SK-N-SH (cell line): ENCODE measurements at regions not wholly inside any gene's neighbourhood (a gene's known extent, or its start where the extent isn't known, plus 50 kb on each side); places are given as distances from the start of the nearest gene placed in this dataset.

Source experiments
- CTCF ChIA-PET: fragments of 300-600, 350-600 bp; formaldehyde crosslinking; extraction: SDS; loops from one replicate; lab custom pipeline; 2021; lab: Yijun Ruan, JAX
- POLR2A ChIA-PET: fragments of 350-600 bp; sonication (Branson Sonifier 250); formaldehyde crosslinking; extraction: SDS; loops from one replicate; lab custom pipeline; 2020; ENCODE audit warnings: antibody characterized with exemption, inconsistent platforms; lab: Yijun Ruan, JAX
- DNase-seq: peaks from one replicate; pipeline ENCODE4 v3.0.0; 2012
- H2AFZ ChIP-seq: fragments of 200-600 bp; sonication (generic); 2 replicates; pipeline ENCODE4 v1.8.1; 2016; ENCODE audit warnings: antibody characterized with exemption, mild to moderate bottlenecking, low read depth
- H3F3A ChIP-seq: fragments of 200-600 bp; sonication (generic); replicated peaks from 2 replicates; pipeline ENCODE3; 2016; ENCODE audit warnings: antibody characterized with exemption, mild to moderate bottlenecking; ENCODE audit not compliant: insufficient read depth
- H3K27ac ChIP-seq, 2 experiments: fragments of 200-500 bp in 1 of 2; fragments of 200-600 bp in 1 of 2; sonication (Bioruptor generic) in 1 of 2; sonication (generic), shearing (Covaris generic) in 1 of 2; 2 replicates each; pipeline versions ENCODE4 v1.5.1 to v1.6.1; 2014 to 2016; ENCODE audit warnings: low read depth in 2 of 2, inconsistent platforms in 1 of 2, low read length in 1 of 2, mild to moderate bottlenecking in 1 of 2, mixed read lengths in 1 of 2
- H3K27me3 ChIP-seq: fragments of 200-600 bp; sonication (generic), shearing (Covaris generic); 2 replicates; pipeline ENCODE4 v1.6.1; 2016; ENCODE audit warnings: mixed run types; ENCODE audit not compliant: insufficient read depth
- H3K36me3 ChIP-seq, 2 experiments: fragments of 200-500 bp in 1 of 2; fragments of 200-600 bp in 1 of 2; sonication (Bioruptor generic) in 1 of 2; sonication (generic) in 1 of 2; replicated peaks in 1 of 2; 2 replicates each; pipeline versions ENCODE3 to v1.5.1; 2014 to 2016; ENCODE audit warnings: low read length in 1 of 2, mild to moderate bottlenecking in 1 of 2; ENCODE audit not compliant: insufficient read depth in 2 of 2, control insufficient read depth in 1 of 2
- H3K4me1 ChIP-seq, 2 experiments: fragments of 200-500 bp in 1 of 2; fragments of 200-600 bp in 1 of 2; sonication (Bioruptor generic) in 1 of 2; sonication (generic), shearing (Covaris generic) in 1 of 2; 2 replicates each; pipeline versions ENCODE4 v1.5.1 to v1.6.1; 2014 to 2016; ENCODE audit warnings: low read depth in 1 of 2, low read length in 1 of 2, mixed run types in 1 of 2; ENCODE audit not compliant: insufficient read depth in 2 of 2, control insufficient read depth in 1 of 2
- H3K4me2 ChIP-seq: fragments of 200-600 bp; sonication (generic), shearing (Covaris generic); 2 replicates; pipeline ENCODE4 v1.6.1; 2017; ENCODE audit warnings: mixed run types
- H3K4me3 ChIP-seq, 2 experiments: fragments of 200-500 bp in 1 of 2; fragments of 200-600 bp in 1 of 2; sonication (Bioruptor generic) in 1 of 2; sonication (generic), shearing (Covaris generic) in 1 of 2; 2 replicates each; pipeline versions ENCODE4 v1.5.1 to v1.8.1; 2014 to 2016; ENCODE audit warnings: low read depth in 2 of 2, inconsistent platforms in 1 of 2, low read length in 1 of 2, mild to moderate bottlenecking in 1 of 2, mixed read lengths in 1 of 2, moderate library complexity in 1 of 2
- H3K79me2 ChIP-seq: fragments of 200-600 bp; sonication (generic); 2 replicates; pipeline ENCODE4 v1.8.1; 2017; ENCODE audit warnings: mild to moderate bottlenecking; ENCODE audit not compliant: insufficient read depth
- H3K9ac ChIP-seq: fragments of 200-600 bp; sonication (generic); 2 replicates; pipeline ENCODE4 v1.6.1; 2017; ENCODE audit warnings: mixed run types
- H3K9me2 ChIP-seq: fragments of 200-600 bp; sonication (generic); 2 replicates; pipeline ENCODE4 v1.6.1; 2017; ENCODE audit warnings: mixed run types
- H3K9me3 ChIP-seq: fragments of 200-600 bp; sonication (generic); 2 replicates; pipeline ENCODE4 v1.6.1; 2017; ENCODE audit warnings: mixed run types, mild to moderate bottlenecking, moderate library complexity
- H4K20me1 ChIP-seq: fragments of 200-600 bp; sonication (generic); 2 replicates; pipeline ENCODE4 v1.6.1; 2017; ENCODE audit warnings: mild to moderate bottlenecking, mixed run types; ENCODE audit not compliant: insufficient read depth
- EP300 ChIP-seq, 2 experiments: IDR thresholded peaks; 2 replicates each; pipeline versions ENCODE4 v1.4.0 to v1.6.1; 2012; ENCODE audit warnings: borderline replicate concordance in 1 of 2, low read depth in 1 of 2, low read length in 1 of 2
- EZH2phosphoT487 ChIP-seq: fragments of 200-600 bp; sonication (generic); IDR thresholded peaks from 2 replicates; pipeline ENCODE4 v1.6.1; 2017; ENCODE audit warnings: low read depth, mixed run types, mild to moderate bottlenecking, antibody characterized with exemption, moderate library complexity, borderline replicate concordance
- FOSL2 ChIP-seq: IDR thresholded peaks from 2 replicates; pipeline ENCODE4 v1.4.0; 2012; ENCODE audit warnings: low read depth, mild to moderate bottlenecking, moderate library complexity, borderline replicate concordance
- JUND ChIP-seq: IDR thresholded peaks from 2 replicates; pipeline ENCODE4 v1.4.0; 2012
- MEF2A ChIP-seq: IDR thresholded peaks from 2 replicates; pipeline ENCODE4 v1.4.0; 2012; ENCODE audit warnings: low read depth, borderline replicate concordance
- MXI1 ChIP-seq: IDR thresholded peaks from 2 replicates; pipeline ENCODE4 v1.6.1; 2012; ENCODE audit warnings: mild to moderate bottlenecking, low read depth, low read length, improper control_type of control experiment
- RAD21 ChIP-seq: IDR thresholded peaks from 2 replicates; pipeline ENCODE4 v1.6.1; 2012; ENCODE audit warnings: mild to moderate bottlenecking, low read length
- RCOR1 ChIP-seq: fragments of 150-350 bp; IDR thresholded peaks from 2 replicates; pipeline ENCODE4 v1.6.1; 2017; ENCODE audit warnings: antibody characterized with exemption, low read length
- RFX5 ChIP-seq: IDR thresholded peaks from 2 replicates; pipeline ENCODE4 v1.6.1; 2012; ENCODE audit warnings: mild to moderate bottlenecking, improper control_type of control experiment, low read length
- TAF1 ChIP-seq: IDR thresholded peaks from 2 replicates; pipeline ENCODE4 v1.6.1; 2012; ENCODE audit warnings: low read depth, mild to moderate bottlenecking, low read length, moderate library complexity, borderline replicate concordance
- TCF12 ChIP-seq: IDR thresholded peaks from 2 replicates; pipeline ENCODE4 v1.4.0; 2012
- TEAD4 ChIP-seq: IDR thresholded peaks from 2 replicates; pipeline ENCODE4 v1.4.0; 2012; ENCODE audit warnings: mild to moderate bottlenecking, borderline replicate concordance; ENCODE audit not compliant: insufficient read depth
- WGBS: methylation state at CpG from one replicate; pipeline ENCODE4 v1.1.6; 2017; ENCODE audit warnings: low lambda C conversion rate; 5-methylcytosine and 5-hydroxymethylcytosine counted together
- TF ChIP-seq, protein P1 (sequence below): IDR thresholded peaks from 2 replicates; pipeline ENCODE4 v1.6.1; 2012; ENCODE audit warnings: mild to moderate bottlenecking, low read depth, low read length, moderate library complexity
- TF ChIP-seq, protein P2 (sequence below): fragments of 200-600 bp; sonication (generic); IDR thresholded peaks from 2 replicates; pipeline ENCODE4 v1.6.1; 2017; ENCODE audit warnings: antibody characterized with exemption, mild to moderate bottlenecking, moderate library complexity
- TF ChIP-seq, protein P3 (sequence below): fragments of 150-350 bp; IDR thresholded peaks from 2 replicates; pipeline ENCODE4 v1.6.1; 2016; ENCODE audit warnings: mild to moderate bottlenecking, low read depth, low read length
- TF ChIP-seq, protein P4 (sequence below): IDR thresholded peaks from 2 replicates; pipeline ENCODE4 v1.4.0; 2012; ENCODE audit warnings: low read depth, borderline replicate concordance
- TF ChIP-seq, protein P5 (sequence below): IDR thresholded peaks from 2 replicates; pipeline ENCODE4 v1.4.0; 2012; ENCODE audit warnings: low read depth, borderline replicate concordance

DNA sequence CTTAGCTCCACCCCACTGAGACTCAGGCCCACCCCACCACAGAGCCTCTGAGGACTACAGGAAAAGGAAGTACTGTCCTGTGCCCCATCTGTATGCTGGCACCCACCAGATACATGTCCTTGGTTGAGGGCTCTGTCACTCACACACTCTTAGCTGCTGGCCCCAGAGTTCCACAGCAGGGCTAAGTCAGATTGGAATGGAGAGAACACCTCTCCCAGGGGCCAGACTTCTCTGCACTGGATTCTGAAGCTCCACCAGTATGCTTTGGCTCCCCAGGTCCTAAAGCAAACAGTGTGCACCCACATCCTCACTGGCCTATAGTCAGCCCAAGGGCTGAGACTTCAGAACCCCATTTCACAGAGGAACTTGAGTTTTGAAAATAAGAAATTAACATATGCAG lies 103.2 kb upstream of the PPP2R2D start (continued):
- TF ChIP-seq, protein P1, sequence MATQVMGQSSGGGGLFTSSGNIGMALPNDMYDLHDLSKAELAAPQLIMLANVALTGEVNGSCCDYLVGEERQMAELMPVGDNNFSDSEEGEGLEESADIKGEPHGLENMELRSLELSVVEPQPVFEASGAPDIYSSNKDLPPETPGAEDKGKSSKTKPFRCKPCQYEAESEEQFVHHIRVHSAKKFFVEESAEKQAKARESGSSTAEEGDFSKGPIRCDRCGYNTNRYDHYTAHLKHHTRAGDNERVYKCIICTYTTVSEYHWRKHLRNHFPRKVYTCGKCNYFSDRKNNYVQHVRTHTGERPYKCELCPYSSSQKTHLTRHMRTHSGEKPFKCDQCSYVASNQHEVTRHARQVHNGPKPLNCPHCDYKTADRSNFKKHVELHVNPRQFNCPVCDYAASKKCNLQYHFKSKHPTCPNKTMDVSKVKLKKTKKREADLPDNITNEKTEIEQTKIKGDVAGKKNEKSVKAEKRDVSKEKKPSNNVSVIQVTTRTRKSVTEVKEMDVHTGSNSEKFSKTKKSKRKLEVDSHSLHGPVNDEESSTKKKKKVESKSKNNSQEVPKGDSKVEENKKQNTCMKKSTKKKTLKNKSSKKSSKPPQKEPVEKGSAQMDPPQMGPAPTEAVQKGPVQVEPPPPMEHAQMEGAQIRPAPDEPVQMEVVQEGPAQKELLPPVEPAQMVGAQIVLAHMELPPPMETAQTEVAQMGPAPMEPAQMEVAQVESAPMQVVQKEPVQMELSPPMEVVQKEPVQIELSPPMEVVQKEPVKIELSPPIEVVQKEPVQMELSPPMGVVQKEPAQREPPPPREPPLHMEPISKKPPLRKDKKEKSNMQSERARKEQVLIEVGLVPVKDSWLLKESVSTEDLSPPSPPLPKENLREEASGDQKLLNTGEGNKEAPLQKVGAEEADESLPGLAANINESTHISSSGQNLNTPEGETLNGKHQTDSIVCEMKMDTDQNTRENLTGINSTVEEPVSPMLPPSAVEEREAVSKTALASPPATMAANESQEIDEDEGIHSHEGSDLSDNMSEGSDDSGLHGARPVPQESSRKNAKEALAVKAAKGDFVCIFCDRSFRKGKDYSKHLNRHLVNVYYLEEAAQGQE, result no peak
- TF ChIP-seq TAF1 (no peak), MXI1 (no peak), RFX5 (no peak), TCF12 (no peak), JUND (no peak)
- TF ChIP-seq, protein P2, sequence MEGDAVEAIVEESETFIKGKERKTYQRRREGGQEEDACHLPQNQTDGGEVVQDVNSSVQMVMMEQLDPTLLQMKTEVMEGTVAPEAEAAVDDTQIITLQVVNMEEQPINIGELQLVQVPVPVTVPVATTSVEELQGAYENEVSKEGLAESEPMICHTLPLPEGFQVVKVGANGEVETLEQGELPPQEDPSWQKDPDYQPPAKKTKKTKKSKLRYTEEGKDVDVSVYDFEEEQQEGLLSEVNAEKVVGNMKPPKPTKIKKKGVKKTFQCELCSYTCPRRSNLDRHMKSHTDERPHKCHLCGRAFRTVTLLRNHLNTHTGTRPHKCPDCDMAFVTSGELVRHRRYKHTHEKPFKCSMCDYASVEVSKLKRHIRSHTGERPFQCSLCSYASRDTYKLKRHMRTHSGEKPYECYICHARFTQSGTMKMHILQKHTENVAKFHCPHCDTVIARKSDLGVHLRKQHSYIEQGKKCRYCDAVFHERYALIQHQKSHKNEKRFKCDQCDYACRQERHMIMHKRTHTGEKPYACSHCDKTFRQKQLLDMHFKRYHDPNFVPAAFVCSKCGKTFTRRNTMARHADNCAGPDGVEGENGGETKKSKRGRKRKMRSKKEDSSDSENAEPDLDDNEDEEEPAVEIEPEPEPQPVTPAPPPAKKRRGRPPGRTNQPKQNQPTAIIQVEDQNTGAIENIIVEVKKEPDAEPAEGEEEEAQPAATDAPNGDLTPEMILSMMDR, result no peak
- TF ChIP-seq, protein P3, sequence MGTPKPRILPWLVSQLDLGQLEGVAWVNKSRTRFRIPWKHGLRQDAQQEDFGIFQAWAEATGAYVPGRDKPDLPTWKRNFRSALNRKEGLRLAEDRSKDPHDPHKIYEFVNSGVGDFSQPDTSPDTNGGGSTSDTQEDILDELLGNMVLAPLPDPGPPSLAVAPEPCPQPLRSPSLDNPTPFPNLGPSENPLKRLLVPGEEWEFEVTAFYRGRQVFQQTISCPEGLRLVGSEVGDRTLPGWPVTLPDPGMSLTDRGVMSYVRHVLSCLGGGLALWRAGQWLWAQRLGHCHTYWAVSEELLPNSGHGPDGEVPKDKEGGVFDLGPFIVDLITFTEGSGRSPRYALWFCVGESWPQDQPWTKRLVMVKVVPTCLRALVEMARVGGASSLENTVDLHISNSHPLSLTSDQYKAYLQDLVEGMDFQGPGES, result no peak
- TF ChIP-seq, all 33 proteins: peak for 0

DNA sequence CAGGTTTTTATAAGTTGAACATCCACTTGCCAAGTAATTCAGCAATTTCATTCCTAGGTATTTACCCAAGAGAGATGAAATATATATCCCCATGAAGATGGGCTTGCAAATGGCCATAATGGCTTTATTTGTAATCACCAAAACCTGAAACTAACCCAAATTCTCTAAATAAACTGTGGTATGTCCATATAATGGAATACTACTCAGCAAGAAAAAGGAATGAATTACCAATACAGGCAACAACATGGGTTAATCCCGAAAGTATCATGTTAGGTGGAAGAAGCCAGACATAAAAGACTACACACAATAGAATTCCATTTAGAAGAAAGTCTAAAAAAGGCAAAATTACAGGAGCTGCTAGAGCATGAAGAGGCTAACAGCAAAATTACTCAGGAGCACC lies 101.4 kb upstream of the PPP2R2D start:
- POLR2A ChIA-PET, result no interaction called here

More for the DNA sequence above, 101.4 kb upstream of the PPP2R2D start:
- CTCF ChIA-PET, result interaction anchor here (1.4 to 1.8 kb wide), 3 partner anchors 12 to 74 kb away, joined by 3 to 5 read pairs (median 3); no protein-coding TSS in a partner anchor
- H3K9me2 ChIP-seq, result no peaks in the 10 kb centered on the region
- WGBS, result 3% methylated on average over 1 of the region's 1 CpG
- H3K9me3 ChIP-seq, result no peaks in the 10 kb centered on the region
- H3K4me3 ChIP-seq, result no peak overlapping the region
- DNase-seq, result no peak
- H3K27ac ChIP-seq, result no peak overlapping the region
- H3K36me3 ChIP-seq, result no peaks in the 10 kb centered on the region
- no peak overlapping the region for H2AFZ ChIP-seq
- H3K4me1 ChIP-seq, result no peaks in the 10 kb centered on the region
- no peak overlapping the region for H3K4me2 ChIP-seq
- TF ChIP-seq, protein P4, sequence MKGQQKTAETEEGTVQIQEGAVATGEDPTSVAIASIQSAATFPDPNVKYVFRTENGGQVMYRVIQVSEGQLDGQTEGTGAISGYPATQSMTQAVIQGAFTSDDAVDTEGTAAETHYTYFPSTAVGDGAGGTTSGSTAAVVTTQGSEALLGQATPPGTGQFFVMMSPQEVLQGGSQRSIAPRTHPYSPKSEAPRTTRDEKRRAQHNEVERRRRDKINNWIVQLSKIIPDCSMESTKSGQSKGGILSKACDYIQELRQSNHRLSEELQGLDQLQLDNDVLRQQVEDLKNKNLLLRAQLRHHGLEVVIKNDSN, result no peak
- TF ChIP-seq FOSL2, result no peak
- no peak for TF ChIP-seq RFX5
- no peak for TF ChIP-seq EZH2phosphoT487
- TF ChIP-seq EP300 (IDR thresholded peaks at IDR 0.05; ENCODE audit: borderline replicate concordance in 1 of 2, low read depth in 1 of 2, low read length in 1 of 2), result no peak
- TF ChIP-seq, protein P5, sequence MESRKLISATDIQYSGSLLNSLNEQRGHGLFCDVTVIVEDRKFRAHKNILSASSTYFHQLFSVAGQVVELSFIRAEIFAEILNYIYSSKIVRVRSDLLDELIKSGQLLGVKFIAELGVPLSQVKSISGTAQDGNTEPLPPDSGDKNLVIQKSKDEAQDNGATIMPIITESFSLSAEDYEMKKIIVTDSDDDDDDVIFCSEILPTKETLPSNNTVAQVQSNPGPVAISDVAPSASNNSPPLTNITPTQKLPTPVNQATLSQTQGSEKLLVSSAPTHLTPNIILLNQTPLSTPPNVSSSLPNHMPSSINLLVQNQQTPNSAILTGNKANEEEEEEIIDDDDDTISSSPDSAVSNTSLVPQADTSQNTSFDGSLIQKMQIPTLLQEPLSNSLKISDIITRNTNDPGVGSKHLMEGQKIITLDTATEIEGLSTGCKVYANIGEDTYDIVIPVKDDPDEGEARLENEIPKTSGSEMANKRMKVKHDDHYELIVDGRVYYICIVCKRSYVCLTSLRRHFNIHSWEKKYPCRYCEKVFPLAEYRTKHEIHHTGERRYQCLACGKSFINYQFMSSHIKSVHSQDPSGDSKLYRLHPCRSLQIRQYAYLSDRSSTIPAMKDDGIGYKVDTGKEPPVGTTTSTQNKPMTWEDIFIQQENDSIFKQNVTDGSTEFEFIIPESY, result no peak
- no peak for TF ChIP-seq TCF12
- TF ChIP-seq TEAD4, result no peak
- no peak for TF ChIP-seq RAD21
- TF ChIP-seq RCOR1, result no peak
- TF ChIP-seq MEF2A, result no peak
- no peaks in the 10 kb centered on the region for H3K79me2 ChIP-seq
- no peaks in the 10 kb centered on the region for H4K20me1 ChIP-seq
- H3K9ac ChIP-seq, result no peak overlapping the region
- no peaks in the 10 kb centered on the region for H3F3A ChIP-seq
- no peaks in the 10 kb centered on the region for H3K27me3 ChIP-seq
